Liver (tissue), 3 donors: ENCODE measurements at regions not wholly inside any gene's neighbourhood (a gene's known extent, or its start where the extent isn't known, plus 50 kb on each side); places are given as distances from the start of the nearest gene placed in this dataset.

Experiments used
- CTCF ChIP-seq: fragments of 150-350 bp; IDR thresholded peaks from 2 replicates; pipeline ENCODE4 v1.5.1; 2017; ENCODE audit warnings: improper control_type of control experiment, low read depth, low read length; ENCODE audit not compliant: missing input control
- HNF4A ChIP-seq, 2 donors: conservative IDR thresholded peaks; 2 replicates each; pipeline ENCODE4 v1.6.1; 2016; ENCODE audit warnings: antibody characterized with exemption in 2 of 2, mild to moderate bottlenecking in 2 of 2
- JUND ChIP-seq, 2 donors: IDR thresholded peaks; 2 replicates each; pipeline ENCODE4 v1.6.1; 2016; ENCODE audit warnings: antibody characterized with exemption in 2 of 2
- MAX ChIP-seq: IDR thresholded peaks from 2 replicates; pipeline ENCODE4 v1.6.1; 2016; ENCODE audit warnings: antibody characterized with exemption
- RAD21 ChIP-seq, 2 donors: IDR thresholded peaks; 2 replicates each; pipeline ENCODE4 v1.6.1; 2016; ENCODE audit warnings: antibody characterized with exemption in 2 of 2, mild to moderate bottlenecking in 2 of 2
- SP1 ChIP-seq: IDR thresholded peaks from 2 replicates; pipeline ENCODE4 v1.6.1; 2018; ENCODE audit warnings: antibody characterized with exemption, mild to moderate bottlenecking
- ZBTB33 ChIP-seq: IDR thresholded peaks from 2 replicates; pipeline ENCODE4 v1.6.1; 2016; ENCODE audit warnings: antibody characterized with exemption
- donor health status: healthy.
- donor health status: healthy.

GRCh38 chr2:76472946-76473345, 762.2 kb upstream of the GCFC2 start:
- TF ChIP-seq CTCF (no peak), RAD21 (IDR thresholded peaks at IDR 0.05) (no peak), JUND (IDR thresholded peaks at IDR 0.05) (no peak), SP1 (no peak), MAX (no peak), HNF4A (conservative IDR thresholded peaks at IDR 0.05) (no peak), ZBTB33 (no peak)
